ENCODE measurements at regions not wholly inside any gene's neighbourhood (a gene's known extent, or its start where the extent isn't known, plus 50 kb on each side); places are given as distances from the start of the nearest gene placed in this dataset.

DNA sequence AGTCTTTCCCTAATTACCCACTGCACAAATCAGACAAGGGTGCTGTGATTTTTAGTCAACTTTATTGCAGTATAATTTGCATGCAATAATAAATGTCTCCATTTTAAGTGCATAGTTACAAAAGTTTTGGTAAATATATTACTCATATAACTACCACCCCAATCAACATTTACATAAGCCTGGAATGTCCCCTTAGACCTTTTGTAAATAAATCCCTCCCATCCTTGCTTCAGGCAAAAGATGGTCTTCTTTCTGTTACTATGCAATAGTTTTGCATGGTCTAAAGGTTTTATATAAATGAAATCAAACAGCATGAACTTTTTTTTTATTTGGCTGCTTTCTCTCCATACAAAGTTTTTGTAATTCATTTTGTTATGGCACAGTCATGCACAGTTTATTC, 235.4 kb downstream of the PYDC2 start:
- TF ChIP-seq, protein P1, sequence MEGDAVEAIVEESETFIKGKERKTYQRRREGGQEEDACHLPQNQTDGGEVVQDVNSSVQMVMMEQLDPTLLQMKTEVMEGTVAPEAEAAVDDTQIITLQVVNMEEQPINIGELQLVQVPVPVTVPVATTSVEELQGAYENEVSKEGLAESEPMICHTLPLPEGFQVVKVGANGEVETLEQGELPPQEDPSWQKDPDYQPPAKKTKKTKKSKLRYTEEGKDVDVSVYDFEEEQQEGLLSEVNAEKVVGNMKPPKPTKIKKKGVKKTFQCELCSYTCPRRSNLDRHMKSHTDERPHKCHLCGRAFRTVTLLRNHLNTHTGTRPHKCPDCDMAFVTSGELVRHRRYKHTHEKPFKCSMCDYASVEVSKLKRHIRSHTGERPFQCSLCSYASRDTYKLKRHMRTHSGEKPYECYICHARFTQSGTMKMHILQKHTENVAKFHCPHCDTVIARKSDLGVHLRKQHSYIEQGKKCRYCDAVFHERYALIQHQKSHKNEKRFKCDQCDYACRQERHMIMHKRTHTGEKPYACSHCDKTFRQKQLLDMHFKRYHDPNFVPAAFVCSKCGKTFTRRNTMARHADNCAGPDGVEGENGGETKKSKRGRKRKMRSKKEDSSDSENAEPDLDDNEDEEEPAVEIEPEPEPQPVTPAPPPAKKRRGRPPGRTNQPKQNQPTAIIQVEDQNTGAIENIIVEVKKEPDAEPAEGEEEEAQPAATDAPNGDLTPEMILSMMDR (IDR thresholded peaks at IDR 0.05), result no peak
- TF ChIP-seq POLR2A (IDR thresholded peaks at IDR 0.05), result no peak

Data from lower leg skin (tissue), 3 donors.